GM18502 (cell line): ENCODE measurements at regions not wholly inside any gene's neighbourhood (a gene's known extent, or its start where the extent isn't known, plus 50 kb on each side); places are given as distances from the start of the nearest gene placed in this dataset.

Experiments used
- ATAC-seq: cut with Tn5 transposase; IDR thresholded peaks from one replicate; pipeline ENCODE4 v1.9.1; 2021; ENCODE audit warnings: mild to moderate bottlenecking; ENCODE audit not compliant: unreplicated experiment, poor library complexity

- ATAC-seq: no peak
These were observed 394.3 kb upstream of the HTR2A start for GRCh38 chr13:47291107-47291656.

GRCh38 chr13:47289567-47289966, 392.7 kb upstream of the HTR2A start:
- ATAC-seq: no peak

GRCh38 chr13:47288546-47288945, 391.7 kb upstream of the HTR2A start:
- no peak for ATAC-seq

DNA sequence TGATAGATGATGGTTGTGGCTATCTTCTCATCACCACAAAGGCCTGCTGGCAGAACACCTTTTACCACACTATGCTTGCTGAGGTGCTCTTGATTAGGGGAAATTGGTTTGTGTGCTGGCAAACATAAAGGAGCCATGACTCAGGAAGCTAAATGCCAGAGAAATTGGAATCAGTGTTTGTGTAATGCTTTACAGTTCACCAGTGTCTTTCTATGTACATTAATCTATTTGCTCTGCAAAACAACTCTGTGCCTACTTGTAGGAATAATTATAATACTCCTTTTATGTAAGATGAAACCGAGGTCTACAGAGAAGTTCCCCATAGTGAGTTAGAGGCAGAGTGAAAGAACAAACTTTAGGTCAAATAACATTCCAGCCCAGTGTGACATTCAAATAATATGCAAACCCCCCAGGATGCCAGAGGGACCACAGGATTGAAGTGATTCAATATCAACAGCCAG, 390.5 kb upstream of the HTR2A start:
- no peak for ATAC-seq

DNA sequence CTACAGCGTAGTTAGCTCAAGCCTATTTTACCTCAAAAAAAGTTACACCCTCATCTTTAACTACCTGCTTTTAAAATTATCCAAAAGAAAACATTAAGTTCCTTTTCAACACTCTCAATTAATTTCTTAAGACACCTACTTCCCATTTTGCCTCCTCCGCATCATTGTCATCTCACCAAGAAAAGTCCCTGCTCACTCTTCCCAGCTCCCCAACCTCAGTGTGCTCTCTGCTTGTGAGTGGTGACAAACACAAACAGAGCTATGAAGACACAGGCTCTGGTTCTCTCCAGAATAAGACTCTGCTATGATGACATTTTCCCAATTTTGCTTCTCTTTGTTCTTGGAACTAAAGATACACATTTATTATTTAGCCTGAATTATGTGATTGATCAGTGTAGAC, 385.1 kb upstream of the HTR2A start:
- ATAC-seq: no peak

DNA sequence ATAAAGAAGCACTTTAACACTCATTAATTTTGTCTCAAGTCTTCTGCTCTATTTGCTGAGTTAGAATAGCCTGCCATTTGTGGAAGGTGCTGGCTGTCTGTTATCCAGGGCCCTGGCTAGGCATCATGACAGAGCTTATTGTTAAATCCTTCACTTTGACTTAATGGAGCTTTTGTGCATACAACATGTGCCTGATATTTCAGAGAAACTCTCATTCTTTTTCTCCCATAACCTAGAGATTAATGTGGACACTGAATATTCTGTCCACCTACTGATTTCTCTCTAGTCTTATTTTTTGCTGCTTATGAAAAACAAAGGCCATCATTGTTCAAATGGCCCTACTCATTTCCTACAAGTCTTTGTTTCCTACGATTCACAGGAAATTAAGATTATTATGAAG, 383.1 kb upstream of the HTR2A start:
- ATAC-seq: no peak

- ATAC-seq: no peak
These were observed 380.9 kb upstream of the HTR2A start for GRCh38 chr13:47277774-47278173.

GRCh38 chr13:47268270-47268669, 371.4 kb upstream of the HTR2A start:
- ATAC-seq: no peak

- ATAC-seq: no peak
These were observed 361.5 kb upstream of the HTR2A start for GRCh38 chr13:47258384-47258783.

DNA sequence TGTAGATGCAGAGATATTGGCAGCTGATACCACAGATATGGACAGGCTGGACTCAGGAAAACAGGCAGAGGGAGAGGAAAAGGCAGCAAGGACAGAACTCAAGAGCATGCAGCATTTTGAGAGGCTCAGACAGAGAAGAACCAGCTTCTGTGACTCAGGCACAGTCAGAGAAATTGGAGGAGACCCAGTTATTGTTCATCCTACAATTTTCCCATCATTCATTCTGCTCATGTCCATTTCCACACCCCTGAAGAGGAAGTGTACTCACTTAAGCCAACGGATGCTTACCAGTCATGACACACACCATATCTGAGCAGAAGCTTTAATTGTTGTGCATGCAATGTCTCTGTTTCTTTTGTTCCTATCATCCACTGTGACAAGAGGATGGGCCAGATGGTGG, 359.8 kb upstream of the HTR2A start:
- no peak for ATAC-seq

DNA sequence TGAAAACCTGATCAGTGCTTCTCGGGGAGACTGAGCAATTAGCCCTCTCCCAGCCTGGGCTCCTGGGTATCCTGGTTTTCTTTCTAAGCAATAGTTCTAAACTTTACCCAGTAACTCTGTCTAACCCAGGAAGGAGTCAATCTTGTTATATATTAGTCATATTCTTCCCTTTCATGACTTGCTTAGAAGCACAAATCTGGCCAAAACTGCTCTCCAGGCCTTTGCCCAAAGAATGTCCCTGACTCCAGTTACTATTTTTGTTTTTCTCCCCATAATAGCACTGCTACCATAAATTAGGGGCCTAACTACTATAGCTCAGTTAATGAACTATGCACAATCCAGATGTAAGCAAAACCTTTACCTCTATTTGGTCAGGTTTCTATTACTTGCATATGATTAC, 355.8 kb upstream of the HTR2A start:
- no peak for ATAC-seq

DNA sequence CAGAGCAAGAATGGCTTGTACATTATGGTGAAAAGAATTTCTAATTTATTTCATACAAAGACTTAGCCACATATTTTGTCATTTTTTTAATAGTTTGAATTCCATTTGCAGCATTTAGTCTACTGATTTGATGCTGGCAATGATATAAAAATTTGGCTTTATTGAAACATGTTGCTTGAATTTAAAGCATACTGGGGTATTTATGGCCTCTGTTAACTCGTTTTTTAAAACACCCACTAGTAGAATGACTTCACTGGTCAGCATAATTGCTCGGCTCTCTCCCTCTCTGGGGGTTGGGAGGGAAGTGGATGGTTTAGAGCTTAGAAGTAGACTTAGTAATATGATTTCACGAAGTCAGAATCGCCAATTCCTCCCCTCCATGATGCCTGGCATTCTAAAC, 354.9 kb upstream of the HTR2A start:
- ATAC-seq: no peak

DNA sequence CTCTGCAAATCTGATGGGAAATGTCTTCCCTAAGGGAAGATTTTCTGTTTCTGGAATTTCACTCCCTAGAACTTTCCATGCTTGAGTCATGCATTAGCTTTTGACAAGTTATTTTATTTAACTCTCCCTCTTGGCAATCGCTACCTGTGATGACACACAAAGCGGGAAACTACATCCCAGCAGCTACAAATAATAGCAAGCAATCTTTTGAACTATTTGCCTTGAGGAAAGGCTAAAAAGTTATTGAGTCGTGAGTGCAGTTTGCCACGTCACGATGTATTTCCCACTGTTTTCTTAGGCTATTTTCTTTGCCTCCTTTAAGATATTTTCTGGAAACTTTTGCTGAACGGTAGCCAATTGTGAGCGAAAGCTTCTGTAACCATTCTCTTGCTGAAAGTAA, 353.3 kb upstream of the HTR2A start:
- ATAC-seq: no peak

DNA sequence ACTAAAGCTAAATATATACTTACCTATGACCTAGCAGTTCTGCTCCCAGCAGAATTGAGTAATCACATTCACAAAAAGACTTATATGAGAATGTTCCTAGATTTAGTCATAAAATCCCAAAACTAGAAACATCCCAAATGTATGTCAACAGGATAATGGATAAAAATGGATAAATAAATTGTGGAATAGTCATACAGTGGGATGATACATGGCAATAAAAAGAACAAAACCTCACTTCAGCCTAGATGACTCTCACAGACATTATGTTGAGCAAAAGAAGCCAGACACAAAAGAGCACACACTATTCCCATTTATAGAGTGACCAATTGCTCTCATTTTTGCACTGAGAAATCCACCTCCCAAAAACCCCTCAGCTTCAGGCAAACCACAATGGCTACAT, 352.4 kb upstream of the HTR2A start:
- ATAC-seq: no peak

DNA sequence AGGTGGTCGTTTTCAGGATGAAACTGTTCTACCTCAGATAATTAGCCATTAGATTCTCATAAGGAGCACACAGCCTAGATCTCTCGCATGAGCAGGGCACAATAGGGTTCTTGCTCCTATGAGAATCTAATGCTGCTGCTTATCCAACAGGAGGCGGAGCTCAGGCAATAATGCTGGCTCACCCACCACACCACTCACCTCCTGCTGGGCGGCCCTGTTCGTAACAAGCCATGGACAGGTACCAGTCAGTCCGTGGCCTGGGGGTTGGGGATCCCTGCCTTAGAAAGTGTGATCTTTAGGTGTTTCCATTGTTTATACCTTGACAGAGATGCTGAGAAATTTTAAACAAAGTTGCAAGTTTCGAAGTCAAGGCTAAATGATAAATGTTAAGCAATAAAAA, 344.6 kb upstream of the HTR2A start:
- no peak for ATAC-seq

- ATAC-seq: no peak
These were observed 342.2 kb upstream of the HTR2A start for GRCh38 chr13:47239025-47239424.

DNA sequence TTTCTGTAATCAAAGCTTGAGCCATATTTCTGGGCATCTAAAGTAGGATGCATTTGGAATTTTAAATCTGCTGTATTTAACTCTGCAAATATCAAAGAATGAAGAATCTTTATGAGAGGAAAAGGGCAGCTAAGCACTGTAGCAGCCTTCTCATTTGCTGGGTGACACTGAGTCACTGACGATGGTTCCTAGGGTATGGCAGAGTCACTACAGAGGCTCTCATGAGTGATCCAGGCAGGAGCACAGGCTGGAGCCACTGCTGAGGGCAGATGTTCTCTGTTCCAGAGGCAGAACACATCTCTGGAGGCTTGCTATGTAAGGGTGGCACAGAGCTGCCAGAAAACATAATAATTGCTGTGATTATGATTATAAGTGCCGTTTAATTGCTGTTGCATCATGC, 340.7 kb upstream of the HTR2A start:
- ATAC-seq: no peak

GRCh38 chr13:47233734-47234133, 336.9 kb upstream of the HTR2A start:
- no peak for ATAC-seq

DNA sequence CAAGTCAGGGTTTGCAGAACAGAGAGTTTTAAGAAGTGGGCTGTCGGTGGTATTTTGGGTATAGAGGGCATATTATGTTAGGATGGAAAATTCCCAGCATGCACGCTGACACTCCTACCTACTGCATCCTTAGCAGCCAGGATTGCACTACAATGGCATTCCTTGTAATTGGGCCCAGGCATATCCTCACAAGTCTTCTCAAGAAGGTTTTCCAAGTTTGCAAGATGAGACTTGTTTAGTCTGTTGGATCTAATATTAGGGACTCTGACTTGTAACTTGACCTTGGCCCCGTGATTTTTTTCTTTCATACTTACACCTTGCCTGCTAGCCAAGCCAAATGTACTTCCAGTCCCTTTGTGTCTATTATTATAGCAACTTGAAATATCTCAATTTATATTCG, 335.7 kb upstream of the HTR2A start:
- no peak for ATAC-seq

DNA sequence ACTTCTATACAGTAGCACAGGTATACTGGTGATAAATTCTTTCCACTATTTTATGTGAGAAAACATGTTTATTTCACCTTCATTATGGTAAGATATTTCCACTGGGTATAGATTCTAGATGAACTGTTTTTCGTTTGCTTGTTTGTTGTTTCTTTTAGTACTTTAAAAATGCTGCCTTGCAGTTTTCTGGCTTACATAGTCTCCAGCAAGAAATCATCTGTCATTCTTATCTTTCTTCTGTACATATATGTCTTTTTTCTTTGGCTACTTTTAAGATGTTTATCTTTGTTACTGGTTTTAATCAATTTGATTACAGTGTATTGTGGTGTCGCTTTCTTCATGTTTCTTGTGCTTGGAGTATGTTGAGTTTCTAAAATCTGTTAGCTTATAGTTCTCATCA, 333.3 kb upstream of the HTR2A start:
- no peak for ATAC-seq

DNA sequence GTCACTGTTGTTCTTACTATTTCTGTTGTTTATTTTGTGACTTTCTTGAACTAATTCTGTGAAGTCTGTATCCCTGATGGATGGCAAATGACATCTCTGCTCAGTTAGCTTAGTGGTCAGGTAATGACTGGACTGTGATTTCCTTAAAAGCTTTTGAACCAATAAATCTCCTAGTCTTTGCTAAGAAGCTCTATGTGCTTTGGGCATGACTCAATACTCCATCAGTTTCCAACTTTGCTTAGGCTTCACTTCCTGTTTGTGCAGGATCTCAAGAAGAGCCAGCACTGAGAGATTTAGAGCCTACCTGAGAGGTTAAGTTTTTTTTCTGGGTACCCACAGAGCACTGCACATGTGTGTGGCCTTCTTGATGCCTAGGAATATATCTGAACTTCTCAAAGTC, 329.7 kb upstream of the HTR2A start:
- ATAC-seq: no peak

- no peak for ATAC-seq
These were observed 323.7 kb upstream of the HTR2A start for GRCh38 chr13:47220453-47221140.
